ENCODE measurements at regions not wholly inside any gene's neighbourhood (a gene's known extent, or its start where the extent isn't known, plus 50 kb on each side); places are given as distances from the start of the nearest gene placed in this dataset.

DNA sequence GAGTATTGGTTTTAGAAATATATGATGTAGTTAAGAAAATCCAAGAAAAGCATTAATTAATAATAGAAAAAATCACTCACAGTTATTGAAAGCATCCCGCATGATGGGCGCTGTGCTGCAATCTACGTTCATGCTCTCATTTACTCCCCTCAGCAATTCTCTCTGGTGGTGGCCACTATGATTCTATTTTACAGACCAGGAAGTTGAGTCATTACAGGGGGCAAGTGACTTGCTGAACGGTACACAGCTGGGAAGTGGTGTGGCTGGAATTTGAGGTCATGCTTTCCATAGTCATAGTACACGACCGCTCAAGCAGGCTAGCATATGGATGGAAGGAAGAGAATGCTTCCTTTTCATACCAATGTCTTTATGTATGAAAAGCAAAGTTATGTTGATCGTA, 117.4 kb downstream of the TES start:
- no peaks in the 10 kb centered on the region for H3K9me3 Mint-ChIP-seq
- no peaks in the 10 kb centered on the region for H3K4me1 Mint-ChIP-seq
- H3K36me3 Mint-ChIP-seq (ENCODE audit: low read depth), result no peaks in the 10 kb centered on the region
- DNase-seq, result no peak
- H3K27ac Mint-ChIP-seq, result no peak overlapping the region
- TF ChIP-seq, protein P1, sequence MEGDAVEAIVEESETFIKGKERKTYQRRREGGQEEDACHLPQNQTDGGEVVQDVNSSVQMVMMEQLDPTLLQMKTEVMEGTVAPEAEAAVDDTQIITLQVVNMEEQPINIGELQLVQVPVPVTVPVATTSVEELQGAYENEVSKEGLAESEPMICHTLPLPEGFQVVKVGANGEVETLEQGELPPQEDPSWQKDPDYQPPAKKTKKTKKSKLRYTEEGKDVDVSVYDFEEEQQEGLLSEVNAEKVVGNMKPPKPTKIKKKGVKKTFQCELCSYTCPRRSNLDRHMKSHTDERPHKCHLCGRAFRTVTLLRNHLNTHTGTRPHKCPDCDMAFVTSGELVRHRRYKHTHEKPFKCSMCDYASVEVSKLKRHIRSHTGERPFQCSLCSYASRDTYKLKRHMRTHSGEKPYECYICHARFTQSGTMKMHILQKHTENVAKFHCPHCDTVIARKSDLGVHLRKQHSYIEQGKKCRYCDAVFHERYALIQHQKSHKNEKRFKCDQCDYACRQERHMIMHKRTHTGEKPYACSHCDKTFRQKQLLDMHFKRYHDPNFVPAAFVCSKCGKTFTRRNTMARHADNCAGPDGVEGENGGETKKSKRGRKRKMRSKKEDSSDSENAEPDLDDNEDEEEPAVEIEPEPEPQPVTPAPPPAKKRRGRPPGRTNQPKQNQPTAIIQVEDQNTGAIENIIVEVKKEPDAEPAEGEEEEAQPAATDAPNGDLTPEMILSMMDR (IDR thresholded peaks at IDR 0.05), result no peak
- H3K4me3 Mint-ChIP-seq, result no peak overlapping the region
- peaks cover 10% of the 10 kb centered on the region for H3K27me3 Mint-ChIP-seq (ENCODE audit: low read depth, poor library complexity)

DNA sequence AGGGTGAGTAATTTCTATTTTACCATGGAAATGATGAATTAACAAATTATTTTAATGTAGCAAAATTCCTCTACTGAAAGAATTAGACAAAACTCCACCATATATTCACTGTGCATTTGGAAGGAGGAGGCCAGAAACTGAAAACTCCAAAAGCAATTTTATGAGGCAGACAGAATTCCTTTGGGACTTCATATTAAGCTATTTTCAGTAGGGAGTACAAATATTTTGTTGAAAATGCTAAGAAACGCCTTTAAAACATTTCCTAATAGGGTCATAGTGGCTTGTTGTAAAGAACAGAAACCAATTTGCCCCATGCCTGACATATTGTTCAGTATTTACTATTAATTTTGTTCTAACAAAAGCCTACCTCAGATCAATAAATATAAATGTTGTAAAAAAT, 117.8 kb downstream of the TES start:
- Mint-ChIP-seq H3K27me3 (ENCODE audit: low read depth, poor library complexity) (peaks cover 8% of the 10 kb centered on the region), H3K4me3 (no peak overlapping the region)
- TF ChIP-seq, protein P1 (IDR thresholded peaks at IDR 0.05), result no peak

DNA sequence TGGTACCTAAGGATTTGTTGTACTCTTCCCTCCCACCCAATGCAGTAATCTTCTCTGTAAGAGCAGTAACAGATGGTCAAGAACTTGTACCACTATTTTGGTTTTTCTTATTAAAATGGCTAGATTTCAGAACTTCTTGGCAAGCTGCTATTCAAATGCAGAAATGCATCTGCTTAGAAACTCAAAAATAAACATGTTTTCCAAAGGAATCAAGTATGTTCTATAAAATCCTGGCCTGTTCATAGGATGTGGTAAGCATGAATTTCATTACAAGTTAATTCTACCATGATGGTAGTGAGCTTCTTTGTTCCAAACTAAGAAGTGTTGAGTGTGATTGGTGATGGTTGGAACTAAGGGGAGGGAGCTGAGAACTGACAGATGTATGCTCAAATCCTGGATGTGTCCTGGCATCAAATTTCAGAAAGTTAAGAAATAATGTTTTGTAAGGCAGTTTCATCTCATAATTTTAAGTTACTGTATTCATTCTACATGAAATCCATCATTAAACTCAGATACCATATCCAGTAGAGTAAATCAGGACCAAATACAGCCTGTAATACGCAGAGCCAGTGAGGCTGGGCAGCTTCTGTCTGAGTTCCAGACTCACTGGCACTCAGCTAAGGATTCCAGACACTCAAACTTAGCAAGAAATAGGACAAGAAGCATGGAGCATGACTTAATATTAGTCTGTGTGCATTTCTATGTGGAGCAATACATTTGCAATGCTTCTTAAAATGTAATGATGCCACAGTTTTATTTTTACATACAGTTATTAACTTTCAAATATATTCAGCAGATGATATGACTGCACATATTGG, 119.6 kb downstream of the TES start:
- H3K36me3 Mint-ChIP-seq (ENCODE audit: low read depth), result no peaks in the 10 kb centered on the region
- TF ChIP-seq, protein P1 (IDR thresholded peaks at IDR 0.05), result no peak
- H3K27me3 Mint-ChIP-seq (ENCODE audit: low read depth, poor library complexity), result peaks cover 12% of the 10 kb centered on the region
- no peak for DNase-seq
- H3K4me3 Mint-ChIP-seq, result no peak overlapping the region
- no peak overlapping the region for H3K27ac Mint-ChIP-seq
- H3K4me1 Mint-ChIP-seq, result no peaks in the 10 kb centered on the region
- no peaks in the 10 kb centered on the region for H3K9me3 Mint-ChIP-seq

More for the DNA sequence above, 117.8 kb downstream of the TES start:
- Mint-ChIP-seq H3K4me1 (no peaks in the 10 kb centered on the region), H3K27ac (no peak overlapping the region), H3K36me3 (ENCODE audit: low read depth) (no peaks in the 10 kb centered on the region), H3K9me3 (no peaks in the 10 kb centered on the region)
- DNase-seq, result no peak

DNA sequence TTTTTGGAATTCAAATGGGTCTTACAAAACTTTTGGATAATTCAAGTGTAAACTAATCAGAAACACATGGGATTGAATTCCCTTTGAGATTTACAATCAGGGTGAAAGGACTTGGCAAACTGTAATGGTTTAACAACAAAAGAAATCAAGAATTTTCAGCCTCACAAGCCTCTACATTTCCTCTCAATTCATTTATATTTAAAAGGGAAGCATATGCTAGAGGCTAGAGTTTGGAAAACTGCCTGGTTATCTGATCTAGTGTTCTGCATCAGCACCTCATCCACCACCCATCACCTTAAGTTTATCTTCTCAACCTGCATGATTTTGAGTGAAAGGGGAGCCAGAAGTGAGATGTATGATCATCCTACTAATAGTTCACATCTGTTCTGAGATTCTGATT, 120.7 kb downstream of the TES start:
- H3K27ac Mint-ChIP-seq, result no peak overlapping the region
- no peak for DNase-seq
- no peaks in the 10 kb centered on the region for H3K9me3 Mint-ChIP-seq
- TF ChIP-seq, protein P1 (IDR thresholded peaks at IDR 0.05), result no peak
- no peaks in the 10 kb centered on the region for H3K4me1 Mint-ChIP-seq
- no peaks in the 10 kb centered on the region for H3K36me3 Mint-ChIP-seq (ENCODE audit: low read depth)
- peaks cover 12% of the 10 kb centered on the region for H3K27me3 Mint-ChIP-seq (ENCODE audit: low read depth, poor library complexity)
- H3K4me3 Mint-ChIP-seq, result no peak overlapping the region

DNA sequence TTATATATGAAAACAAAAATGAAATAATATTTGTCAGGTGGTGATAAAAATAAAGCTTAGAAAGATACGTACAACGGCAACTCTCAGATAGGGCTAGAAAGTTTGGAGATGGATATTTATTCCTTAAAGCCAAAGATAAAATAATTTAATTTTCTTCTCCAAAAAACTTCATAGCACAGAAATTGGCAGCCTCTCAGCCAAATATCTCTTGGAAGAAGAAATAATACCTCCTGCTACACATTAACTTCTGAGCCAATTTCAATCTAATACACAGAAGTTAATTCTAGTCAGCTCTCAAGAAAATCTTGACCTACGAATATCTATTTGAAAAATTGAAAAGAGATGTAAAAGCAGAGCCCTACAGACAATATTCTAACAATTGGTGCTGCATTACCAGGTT, 122.4 kb downstream of the TES start:
- no peaks in the 10 kb centered on the region for H3K9me3 Mint-ChIP-seq
- H3K36me3 Mint-ChIP-seq (ENCODE audit: low read depth), result no peaks in the 10 kb centered on the region
- H3K4me1 Mint-ChIP-seq, result no peaks in the 10 kb centered on the region
- H3K4me3 Mint-ChIP-seq, result no peak overlapping the region
- no peak for DNase-seq
- no peak overlapping the region for H3K27ac Mint-ChIP-seq
- H3K27me3 Mint-ChIP-seq (ENCODE audit: low read depth, poor library complexity), result peaks cover 7% of the 10 kb centered on the region
- TF ChIP-seq, protein P1 (IDR thresholded peaks at IDR 0.05), result no peak

DNA sequence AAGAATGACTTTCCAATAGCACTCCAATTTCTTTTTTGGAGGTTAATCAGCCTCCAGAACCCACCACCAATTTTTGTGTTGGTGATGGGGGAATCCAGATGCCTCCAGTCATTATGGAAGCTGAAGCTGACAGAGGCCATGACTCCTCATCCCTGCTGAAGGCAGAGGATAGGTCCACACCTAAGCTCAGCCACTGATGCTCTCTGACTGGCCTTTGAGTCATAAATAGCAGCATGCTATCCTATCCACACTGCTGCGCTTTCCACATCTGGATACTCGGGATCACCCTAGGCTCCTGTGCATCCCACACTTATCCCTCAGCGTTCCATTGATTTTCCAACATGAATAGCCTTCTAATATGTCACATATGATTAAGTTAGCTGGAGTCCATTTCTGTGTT, 124.2 kb downstream of the TES start:
- Mint-ChIP-seq H3K4me1 (peaks cover 2% of the 10 kb centered on the region), H3K9me3 (no peaks in the 10 kb centered on the region), H3K27ac (no peak overlapping the region), H3K36me3 (ENCODE audit: low read depth) (no peaks in the 10 kb centered on the region), H3K27me3 (ENCODE audit: low read depth, poor library complexity) (peaks cover 7% of the 10 kb centered on the region), H3K4me3 (no peak overlapping the region)
- no peak for DNase-seq
- TF ChIP-seq, protein P1 (IDR thresholded peaks at IDR 0.05), result no peak

Data from nephron progenitor cell (in vitro differentiated cells).